ENCODE measurements at regions not wholly inside any gene's neighbourhood (a gene's known extent, or its start where the extent isn't known, plus 50 kb on each side); places are given as distances from the start of the nearest gene placed in this dataset.

DNA sequence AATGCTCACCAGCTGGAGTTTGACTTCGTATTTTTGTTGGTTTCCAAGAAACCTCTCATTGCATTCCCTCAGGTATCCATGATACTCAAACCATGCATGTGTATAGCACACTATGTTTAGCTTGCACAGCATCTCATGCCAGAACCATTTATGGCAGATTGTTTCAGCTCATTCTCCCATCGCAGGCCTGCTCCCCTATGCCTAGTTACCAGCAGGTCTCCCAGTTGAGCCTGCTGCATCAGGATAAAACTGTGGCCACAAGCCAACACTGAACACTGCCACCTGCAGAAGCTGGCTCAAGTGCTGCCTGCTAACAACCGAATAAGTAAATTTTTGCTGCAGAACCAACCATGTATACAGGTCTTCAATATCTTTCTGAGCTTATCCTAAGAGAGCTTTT lies 804.5 kb downstream of the NLGN4Y start:
- no peaks in the 10 kb centered on the region for H3K9me2 ChIP-seq (ENCODE audit: insufficient read depth)
- peaks cover 4% of the 10 kb centered on the region for H3K27me3 Mint-ChIP-seq (ENCODE audit: insufficient read depth, low read depth, poor library complexity)

More for the DNA sequence above, 804.5 kb downstream of the NLGN4Y start:
- no peak overlapping the region for H3K4me2 ChIP-seq
- no peak overlapping the region for H3K27ac ChIP-seq (ENCODE audit: low read depth)
- no peak for ATAC-seq
- H3K4me1 Mint-ChIP-seq, result no peaks in the 10 kb centered on the region
- H3K36me3 ChIP-seq (ENCODE audit: insufficient read depth), result no peaks in the 10 kb centered on the region
- no peaks in the 10 kb centered on the region for H3F3A ChIP-seq (replicated peaks; ENCODE audit: low read depth)
- no peak overlapping the region for H3K4me3 ChIP-seq
- no peaks in the 10 kb centered on the region for H4K20me1 ChIP-seq (replicated peaks; ENCODE audit: insufficient read depth)
- H3K79me2 ChIP-seq (replicated peaks; ENCODE audit: insufficient read depth), result no peaks in the 10 kb centered on the region
- H3K36me3 Mint-ChIP-seq (ENCODE audit: low read depth), result no peaks in the 10 kb centered on the region
- DNase-seq (ENCODE audit: low spot score), result no peak
- H2AFZ ChIP-seq, result no peak overlapping the region
- peaks cover 3% of the 10 kb centered on the region; the same call in 1 of the 3 replicates for H3K9me3 Mint-ChIP-seq
- TF ChIP-seq NANOG (IDR thresholded peaks at IDR 0.05; ENCODE audit: borderline replicate concordance) (no peak), POLR2AphosphoS5 (IDR thresholded peaks at IDR 0.05; ENCODE audit: low read depth) (no peak), EZH2phosphoT487 (IDR thresholded peaks at IDR 0.05; ENCODE audit: unreplicated experiment) (no peak), CREB1 (CRISPR knock-in tag; IDR thresholded peaks at IDR 0.05; ENCODE audit: low read depth) (no peak), STAT1 (IDR thresholded peaks at IDR 0.05; ENCODE audit: unreplicated experiment) (no peak), JUNB (IDR thresholded peaks at IDR 0.05; ENCODE audit: unreplicated experiment) (no peak), ZNF114 (CRISPR knock-in tag; IDR thresholded peaks at IDR 0.05) (no peak), ZNF331 (CRISPR knock-in tag; IDR thresholded peaks at IDR 0.05; ENCODE audit: low read depth) (no peak)
- TF ChIP-seq, protein P1, sequence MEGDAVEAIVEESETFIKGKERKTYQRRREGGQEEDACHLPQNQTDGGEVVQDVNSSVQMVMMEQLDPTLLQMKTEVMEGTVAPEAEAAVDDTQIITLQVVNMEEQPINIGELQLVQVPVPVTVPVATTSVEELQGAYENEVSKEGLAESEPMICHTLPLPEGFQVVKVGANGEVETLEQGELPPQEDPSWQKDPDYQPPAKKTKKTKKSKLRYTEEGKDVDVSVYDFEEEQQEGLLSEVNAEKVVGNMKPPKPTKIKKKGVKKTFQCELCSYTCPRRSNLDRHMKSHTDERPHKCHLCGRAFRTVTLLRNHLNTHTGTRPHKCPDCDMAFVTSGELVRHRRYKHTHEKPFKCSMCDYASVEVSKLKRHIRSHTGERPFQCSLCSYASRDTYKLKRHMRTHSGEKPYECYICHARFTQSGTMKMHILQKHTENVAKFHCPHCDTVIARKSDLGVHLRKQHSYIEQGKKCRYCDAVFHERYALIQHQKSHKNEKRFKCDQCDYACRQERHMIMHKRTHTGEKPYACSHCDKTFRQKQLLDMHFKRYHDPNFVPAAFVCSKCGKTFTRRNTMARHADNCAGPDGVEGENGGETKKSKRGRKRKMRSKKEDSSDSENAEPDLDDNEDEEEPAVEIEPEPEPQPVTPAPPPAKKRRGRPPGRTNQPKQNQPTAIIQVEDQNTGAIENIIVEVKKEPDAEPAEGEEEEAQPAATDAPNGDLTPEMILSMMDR (conservative IDR thresholded peaks at IDR 0.05; ENCODE audit: low read depth in 2 of 2), result no peak
- TF ChIP-seq, protein P2, sequence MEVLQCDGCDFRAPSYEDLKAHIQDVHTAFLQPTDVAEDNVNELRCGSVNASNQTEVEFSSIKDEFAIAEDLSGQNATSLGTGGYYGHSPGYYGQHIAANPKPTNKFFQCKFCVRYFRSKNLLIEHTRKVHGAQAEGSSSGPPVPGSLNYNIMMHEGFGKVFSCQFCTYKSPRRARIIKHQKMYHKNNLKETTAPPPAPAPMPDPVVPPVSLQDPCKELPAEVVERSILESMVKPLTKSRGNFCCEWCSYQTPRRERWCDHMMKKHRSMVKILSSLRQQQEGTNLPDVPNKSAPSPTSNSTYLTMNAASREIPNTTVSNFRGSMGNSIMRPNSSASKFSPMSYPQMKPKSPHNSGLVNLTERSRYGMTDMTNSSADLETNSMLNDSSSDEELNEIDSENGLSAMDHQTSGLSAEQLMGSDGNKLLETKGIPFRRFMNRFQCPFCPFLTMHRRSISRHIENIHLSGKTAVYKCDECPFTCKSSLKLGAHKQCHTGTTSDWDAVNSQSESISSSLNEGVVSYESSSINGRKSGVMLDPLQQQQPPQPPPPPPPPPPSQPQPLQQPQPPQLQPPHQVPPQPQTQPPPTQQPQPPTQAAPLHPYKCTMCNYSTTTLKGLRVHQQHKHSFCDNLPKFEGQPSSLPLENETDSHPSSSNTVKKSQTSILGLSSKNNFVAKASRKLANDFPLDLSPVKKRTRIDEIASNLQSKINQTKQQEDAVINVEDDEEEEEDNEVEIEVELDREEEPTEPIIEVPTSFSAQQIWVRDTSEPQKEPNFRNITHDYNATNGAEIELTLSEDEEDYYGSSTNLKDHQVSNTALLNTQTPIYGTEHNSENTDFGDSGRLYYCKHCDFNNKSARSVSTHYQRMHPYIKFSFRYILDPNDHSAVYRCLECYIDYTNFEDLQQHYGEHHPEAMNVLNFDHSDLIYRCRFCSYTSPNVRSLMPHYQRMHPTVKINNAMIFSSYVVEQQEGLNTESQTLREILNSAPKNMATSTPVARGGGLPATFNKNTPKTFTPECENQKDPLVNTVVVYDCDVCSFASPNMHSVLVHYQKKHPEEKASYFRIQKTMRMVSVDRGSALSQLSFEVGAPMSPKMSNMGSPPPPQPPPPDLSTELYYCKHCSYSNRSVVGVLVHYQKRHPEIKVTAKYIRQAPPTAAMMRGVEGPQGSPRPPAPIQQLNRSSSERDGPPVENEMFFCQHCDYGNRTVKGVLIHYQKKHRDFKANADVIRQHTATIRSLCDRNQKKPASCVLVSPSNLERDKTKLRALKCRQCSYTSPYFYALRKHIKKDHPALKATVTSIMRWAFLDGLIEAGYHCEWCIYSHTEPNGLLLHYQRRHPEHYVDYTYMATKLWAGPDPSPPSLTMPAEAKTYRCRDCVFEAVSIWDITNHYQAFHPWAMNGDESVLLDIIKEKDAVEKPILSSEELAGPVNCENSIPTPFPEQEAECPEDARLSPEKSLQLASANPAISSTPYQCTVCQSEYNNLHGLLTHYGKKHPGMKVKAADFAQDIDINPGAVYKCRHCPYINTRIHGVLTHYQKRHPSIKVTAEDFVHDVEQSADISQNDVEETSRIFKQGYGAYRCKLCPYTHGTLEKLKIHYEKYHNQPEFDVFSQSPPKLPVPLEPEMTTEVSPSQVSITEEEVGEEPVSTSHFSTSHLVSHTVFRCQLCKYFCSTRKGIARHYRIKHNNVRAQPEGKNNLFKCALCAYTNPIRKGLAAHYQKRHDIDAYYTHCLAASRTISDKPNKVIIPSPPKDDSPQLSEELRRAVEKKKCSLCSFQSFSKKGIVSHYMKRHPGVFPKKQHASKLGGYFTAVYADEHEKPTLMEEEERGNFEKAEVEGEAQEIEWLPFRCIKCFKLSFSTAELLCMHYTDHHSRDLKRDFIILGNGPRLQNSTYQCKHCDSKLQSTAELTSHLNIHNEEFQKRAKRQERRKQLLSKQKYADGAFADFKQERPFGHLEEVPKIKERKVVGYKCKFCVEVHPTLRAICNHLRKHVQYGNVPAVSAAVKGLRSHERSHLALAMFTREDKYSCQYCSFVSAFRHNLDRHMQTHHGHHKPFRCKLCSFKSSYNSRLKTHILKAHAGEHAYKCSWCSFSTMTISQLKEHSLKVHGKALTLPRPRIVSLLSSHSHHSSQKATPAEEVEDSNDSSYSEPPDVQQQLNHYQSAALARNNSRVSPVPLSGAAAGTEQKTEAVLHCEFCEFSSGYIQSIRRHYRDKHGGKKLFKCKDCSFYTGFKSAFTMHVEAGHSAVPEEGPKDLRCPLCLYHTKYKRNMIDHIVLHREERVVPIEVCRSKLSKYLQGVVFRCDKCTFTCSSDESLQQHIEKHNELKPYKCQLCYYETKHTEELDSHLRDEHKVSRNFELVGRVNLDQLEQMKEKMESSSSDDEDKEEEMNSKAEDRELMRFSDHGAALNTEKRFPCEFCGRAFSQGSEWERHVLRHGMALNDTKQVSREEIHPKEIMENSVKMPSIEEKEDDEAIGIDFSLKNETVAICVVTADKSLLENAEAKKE (CRISPR knock-in tag; IDR thresholded peaks at IDR 0.05), result no peak
- TF ChIP-seq, protein P3, sequence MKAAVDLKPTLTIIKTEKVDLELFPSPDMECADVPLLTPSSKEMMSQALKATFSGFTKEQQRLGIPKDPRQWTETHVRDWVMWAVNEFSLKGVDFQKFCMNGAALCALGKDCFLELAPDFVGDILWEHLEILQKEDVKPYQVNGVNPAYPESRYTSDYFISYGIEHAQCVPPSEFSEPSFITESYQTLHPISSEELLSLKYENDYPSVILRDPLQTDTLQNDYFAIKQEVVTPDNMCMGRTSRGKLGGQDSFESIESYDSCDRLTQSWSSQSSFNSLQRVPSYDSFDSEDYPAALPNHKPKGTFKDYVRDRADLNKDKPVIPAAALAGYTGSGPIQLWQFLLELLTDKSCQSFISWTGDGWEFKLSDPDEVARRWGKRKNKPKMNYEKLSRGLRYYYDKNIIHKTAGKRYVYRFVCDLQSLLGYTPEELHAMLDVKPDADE (IDR thresholded peaks at IDR 0.05), result no peak
- TF ChIP-seq, protein P4, sequence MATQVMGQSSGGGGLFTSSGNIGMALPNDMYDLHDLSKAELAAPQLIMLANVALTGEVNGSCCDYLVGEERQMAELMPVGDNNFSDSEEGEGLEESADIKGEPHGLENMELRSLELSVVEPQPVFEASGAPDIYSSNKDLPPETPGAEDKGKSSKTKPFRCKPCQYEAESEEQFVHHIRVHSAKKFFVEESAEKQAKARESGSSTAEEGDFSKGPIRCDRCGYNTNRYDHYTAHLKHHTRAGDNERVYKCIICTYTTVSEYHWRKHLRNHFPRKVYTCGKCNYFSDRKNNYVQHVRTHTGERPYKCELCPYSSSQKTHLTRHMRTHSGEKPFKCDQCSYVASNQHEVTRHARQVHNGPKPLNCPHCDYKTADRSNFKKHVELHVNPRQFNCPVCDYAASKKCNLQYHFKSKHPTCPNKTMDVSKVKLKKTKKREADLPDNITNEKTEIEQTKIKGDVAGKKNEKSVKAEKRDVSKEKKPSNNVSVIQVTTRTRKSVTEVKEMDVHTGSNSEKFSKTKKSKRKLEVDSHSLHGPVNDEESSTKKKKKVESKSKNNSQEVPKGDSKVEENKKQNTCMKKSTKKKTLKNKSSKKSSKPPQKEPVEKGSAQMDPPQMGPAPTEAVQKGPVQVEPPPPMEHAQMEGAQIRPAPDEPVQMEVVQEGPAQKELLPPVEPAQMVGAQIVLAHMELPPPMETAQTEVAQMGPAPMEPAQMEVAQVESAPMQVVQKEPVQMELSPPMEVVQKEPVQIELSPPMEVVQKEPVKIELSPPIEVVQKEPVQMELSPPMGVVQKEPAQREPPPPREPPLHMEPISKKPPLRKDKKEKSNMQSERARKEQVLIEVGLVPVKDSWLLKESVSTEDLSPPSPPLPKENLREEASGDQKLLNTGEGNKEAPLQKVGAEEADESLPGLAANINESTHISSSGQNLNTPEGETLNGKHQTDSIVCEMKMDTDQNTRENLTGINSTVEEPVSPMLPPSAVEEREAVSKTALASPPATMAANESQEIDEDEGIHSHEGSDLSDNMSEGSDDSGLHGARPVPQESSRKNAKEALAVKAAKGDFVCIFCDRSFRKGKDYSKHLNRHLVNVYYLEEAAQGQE (IDR thresholded peaks at IDR 0.05; ENCODE audit: unreplicated experiment), result no peak
- H3K27me3 ChIP-seq (ENCODE audit: insufficient read depth), result no peaks in the 10 kb centered on the region
- H3K4me1 ChIP-seq (ENCODE audit: insufficient read depth), result no peaks in the 10 kb centered on the region
- H3K27ac Mint-ChIP-seq, result no peak overlapping the region
- no peak overlapping the region for H3K4me3 Mint-ChIP-seq
